Dermis microvascular lymphatic vessel endothelial cell (primary cell): ENCODE measurements at regions not wholly inside any gene's neighbourhood (a gene's known extent, or its start where the extent isn't known, plus 50 kb on each side); places are given as distances from the start of the nearest gene placed in this dataset.
"Not testable (repeated sequence)": the region's sequence is repeated elsewhere in the genome, so short reads cannot be mapped to it uniquely, and the experiment has no call there.

Experiments
- DNase-seq, 2 donors: peaks; one replicate each; pipeline versions ENCODE4 v3.0.0 to v3.0.0-alpha.2; 2010; ENCODE audit warnings: low read depth in 2 of 2

DNA sequence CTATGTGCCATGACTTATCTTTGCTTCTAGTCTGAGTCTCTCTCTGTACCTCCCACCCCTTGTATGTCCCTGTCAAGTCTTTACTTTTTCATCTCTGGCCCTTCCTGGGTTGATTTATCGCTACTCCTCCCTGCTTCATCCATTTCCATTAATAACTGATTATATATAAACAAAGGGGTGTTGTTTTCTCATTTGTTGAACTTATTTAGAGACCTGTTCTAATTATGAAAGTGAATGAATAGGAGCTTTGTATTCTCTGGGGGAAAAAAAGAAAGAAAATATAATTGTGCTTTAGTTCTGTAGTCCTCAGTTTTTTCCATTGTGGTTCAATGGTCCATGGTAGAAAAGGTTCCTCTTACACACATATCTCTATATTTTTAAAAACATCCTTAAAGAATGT lies 328.9 kb upstream of the PPP2R3A start:
- DNase-seq, result no peak

DNA sequence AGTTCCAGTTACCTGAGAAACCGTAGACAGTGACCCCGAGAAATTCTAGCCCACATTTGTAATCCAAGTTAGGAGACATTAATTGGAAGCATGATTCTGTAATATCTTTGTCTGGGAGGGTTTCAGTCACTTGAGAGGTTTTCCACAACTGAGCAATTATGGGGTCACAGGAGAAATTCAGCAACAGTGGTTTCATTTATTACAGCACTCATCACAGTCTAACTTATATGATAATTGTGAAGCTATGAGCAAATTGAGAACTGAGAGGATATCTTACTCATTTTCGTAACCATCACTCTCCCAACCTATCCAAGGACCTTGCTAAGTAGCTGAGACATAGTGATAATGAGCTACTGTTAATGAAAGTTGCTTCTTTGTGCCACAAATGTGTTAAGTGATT lies 328.5 kb upstream of the PPP2R3A start:
- DNase-seq, result no peak

DNA sequence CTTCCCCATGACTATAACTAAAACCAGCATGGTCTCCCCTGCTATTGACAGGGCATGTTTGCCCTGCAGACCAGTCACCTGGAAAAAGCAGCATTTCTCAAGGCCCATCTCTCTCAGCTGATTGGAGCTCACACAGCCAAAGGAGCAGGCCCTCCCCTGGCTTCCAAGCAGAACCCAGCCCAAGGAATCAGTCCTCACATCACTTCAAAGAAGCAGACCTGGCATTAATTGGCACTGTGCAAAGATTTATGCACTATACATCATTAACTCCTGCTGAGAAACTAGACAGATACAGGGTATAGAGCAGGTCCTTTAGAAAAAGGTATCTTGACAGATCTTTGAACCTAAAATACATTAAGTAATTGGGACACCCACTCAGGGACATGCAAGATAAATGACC lies 323.8 kb upstream of the PPP2R3A start:
- no peak for DNase-seq

DNA sequence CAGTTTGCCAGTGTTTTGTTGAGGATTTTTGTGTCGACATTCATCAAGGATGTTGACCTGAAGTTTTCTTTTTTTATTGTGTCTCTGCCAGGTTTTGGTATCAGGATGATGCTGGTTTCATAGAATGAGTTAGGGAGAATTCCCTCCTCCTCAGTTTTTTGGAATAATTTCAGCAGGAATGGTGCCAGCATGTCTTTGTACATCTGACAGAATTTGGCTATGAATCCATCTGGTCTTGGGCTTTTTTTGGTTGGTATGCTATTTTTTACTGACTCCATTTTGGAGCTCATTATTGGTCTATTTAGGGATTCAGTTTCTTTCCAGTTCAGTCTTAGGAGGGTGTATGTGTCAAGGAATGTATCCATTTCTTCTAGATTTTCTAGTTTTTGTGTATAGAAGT lies 320.0 kb upstream of the PPP2R3A start:
- no peak for DNase-seq

DNA sequence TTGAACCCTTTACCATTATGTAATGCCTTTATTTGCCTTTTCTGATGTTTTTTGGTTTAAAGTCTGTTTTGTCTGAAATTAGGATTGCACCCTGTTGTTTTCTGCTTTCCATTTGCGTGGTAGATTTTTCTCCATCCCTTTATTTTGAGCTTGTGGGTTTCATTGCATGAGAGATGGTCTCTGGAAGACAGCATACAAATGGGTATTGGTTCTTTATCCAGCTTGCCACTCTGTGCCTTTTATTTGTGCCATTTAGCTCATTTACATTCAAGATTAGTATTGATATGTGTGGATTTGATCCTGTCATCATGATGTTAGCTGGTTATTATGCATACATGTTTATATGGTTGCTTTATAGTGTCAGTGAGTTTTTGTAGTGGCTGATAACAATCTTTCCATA lies 318.7 kb upstream of the PPP2R3A start:
- no peak for DNase-seq

DNA sequence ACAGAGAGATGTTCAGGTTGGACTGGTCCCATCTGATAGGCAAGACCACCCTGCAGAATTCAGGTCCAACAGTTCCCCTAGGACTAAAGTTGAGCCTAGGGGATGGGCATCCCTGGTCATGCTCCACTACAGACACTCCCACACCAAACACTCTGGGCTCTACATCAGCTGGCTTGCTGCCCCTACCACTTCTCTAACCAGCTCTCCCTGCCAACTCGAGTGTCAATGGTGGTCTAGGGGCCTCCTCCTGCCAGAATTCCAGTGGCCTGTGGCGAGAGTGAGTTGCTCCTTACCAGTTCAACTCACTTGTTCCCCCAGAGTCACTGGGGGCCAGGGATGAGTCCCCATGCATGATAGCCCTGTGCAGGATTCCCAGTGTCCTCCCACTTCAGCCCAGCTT lies 316.2 kb upstream of the PPP2R3A start:
- DNase-seq, result no peak

DNA sequence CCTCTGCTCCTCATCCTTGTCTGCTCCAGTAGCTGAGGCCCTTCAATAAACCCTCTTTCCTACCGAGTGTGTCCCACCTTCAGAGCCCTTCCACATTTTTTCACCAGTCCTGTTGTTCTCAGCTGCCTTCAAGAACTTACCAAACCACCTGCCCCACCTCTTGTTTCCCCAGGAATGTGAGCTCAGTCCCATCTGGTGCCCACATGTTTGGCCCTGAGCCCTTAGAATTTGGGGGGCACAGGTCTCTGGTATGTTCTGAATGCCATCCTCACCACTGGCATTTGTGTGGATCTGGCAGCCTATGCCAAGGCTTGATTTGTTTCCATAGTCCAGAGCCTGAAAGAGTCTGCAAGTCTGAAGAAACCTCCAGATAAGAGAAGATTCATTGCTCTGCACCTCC lies 315.2 kb upstream of the PPP2R3A start:
- no peak for DNase-seq

DNA sequence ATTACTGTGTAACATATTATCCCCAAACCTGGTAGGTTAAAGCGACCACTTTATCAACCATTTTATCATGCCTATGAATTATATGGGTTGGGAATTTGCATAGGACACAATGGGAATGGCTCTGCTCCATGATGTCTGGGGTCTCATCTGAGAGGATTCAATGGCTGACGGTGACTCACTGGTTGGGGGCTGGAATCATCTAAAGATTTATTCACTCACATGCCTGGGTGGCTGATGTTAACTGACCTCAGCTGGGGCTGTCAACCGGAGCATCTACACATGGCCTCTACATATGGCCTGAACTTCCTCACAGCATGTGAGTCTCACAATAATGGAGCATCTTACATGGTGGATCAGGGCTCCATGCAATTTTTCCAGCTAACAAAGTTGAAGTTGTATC lies 313.1 kb upstream of the PPP2R3A start:
- DNase-seq, result no peak

DNA sequence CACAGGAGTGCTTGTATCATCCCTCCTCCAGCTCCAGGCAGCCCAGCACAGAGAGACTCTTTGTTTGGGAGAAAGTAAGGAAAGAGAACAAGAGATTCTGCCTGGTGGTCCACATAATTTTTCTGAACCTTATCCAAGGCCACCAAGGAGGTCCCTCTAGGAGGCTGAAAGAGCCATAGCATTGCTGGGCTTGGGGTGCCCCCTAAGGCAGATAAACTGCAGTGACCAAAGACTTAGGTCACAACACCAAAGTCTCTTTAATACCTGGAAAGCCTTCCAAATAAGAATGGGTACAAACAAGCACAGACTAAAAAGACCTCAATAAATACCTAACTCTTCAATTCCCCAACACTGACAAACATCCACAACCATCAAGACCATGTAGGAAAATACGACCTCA lies 310.2 kb upstream of the PPP2R3A start:
- no peak for DNase-seq

DNA sequence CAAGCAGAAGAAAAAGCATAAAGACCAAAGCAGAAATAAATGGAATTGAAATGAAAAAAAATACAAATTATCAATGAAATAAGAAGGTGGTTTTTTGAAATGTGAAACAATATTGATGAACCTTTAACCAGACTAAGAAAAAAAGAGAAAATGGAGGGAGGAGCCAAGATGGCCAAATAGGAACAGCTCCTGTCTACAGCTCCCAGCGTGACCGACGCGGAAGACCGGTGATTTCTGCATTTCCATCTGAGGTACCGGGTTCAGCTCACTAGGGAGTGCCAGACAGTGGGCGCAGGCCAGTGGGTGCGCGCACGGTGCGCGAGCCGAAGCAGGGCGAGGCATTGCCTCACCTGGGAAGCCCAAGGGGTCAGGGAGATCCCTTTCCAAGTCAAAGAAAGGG lies 307.1 kb upstream of the PPP2R3A start:
- DNase-seq, result not testable (repeated sequence)

DNA sequence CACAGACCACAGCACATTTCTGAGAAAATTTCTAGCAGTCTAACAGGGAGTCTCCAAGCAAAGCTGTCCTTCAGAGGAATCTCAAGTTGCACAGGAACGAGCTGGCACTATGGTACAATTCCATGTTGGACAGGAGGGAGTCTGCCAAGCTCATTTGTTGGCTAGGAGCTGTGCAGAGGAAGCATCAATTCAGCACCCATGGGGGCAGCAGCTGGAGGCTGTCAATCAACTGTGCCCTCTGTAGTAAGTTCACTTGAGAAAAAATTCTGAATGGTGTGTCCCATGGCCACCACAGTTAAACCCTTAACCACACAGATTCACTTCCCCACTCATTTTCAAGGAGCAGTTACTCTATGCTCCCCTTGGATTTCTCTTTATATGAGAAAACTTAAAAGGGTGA lies 298.5 kb upstream of the PPP2R3A start:
- DNase-seq, result no peak

DNA sequence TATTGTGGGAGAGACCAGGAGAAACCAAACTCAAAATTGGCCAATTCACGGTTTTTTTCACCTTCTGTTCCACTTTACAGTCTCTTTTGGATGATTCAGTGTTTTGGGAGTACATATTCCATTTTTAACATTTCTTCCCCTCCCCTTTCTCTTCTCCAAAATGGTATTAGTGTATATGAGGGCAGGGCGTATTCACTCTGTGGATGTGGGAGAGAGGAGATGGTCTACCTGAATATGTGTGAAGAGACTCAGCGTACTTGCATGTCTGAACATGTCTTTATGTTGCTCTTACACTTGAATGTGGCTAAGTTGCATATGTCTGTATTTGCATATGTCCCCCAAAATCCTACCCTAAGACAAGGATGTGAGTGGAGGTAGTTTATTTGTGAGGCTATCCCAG lies 291.0 kb upstream of the PPP2R3A start:
- DNase-seq, result no peak

DNA sequence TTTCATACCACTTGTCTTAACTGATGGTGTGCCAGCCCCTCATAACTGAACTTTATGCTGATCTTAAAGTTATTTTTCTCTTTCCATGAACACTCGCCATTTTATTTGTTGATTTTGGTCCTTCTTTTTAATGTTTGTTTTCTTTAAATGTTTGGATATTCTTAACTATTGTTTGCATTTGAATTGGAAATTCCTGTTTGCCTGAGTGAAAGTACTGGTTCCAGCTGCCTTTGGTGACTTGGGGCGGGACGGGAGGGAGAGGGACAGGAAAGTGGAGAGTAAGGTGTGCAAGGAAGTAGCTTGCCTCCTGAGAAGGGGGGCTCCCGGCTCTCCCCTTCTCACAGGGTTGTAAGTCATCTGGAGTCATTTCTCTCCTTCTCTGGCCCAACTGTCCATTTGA lies 287.1 kb upstream of the PPP2R3A start:
- DNase-seq, result no peak

DNA sequence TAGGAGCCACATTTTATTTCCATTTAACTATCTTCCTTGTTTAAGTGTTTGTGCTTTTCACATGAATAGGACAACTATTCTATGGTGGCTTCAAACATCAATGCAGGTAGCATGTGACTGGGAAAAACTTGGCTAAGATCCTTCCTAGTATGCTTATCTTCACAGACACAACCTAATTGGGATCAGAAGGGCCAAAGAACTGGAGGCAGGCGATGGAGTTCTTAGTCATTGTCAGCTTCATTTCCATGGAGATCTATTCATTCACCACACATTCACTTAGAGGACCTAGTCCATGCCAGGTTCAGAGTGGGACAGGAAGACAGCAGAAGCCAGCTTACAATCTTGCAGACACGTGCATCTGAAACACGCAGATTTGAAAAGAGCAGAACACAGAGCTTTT lies 277.5 kb upstream of the PPP2R3A start:
- DNase-seq, result no peak

DNA sequence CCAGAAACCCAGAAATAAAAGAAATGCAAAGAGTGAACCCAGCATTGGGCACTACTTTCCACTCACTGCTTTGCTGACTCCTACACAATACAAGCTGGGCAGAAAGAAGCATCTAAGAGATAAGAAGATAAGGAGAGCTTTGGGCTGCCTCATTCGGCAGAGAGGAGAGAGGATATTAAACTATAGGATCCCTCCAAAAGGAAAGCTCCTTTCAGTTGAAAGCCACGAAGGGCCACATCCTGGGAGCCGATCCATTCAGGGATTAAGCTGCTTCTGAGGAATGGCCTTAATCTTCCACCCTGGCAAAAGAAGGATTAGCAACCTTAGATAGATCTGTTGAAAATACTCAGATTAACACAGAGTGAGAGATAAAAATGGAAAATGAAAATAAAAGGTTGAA lies 274.9 kb upstream of the PPP2R3A start:
- DNase-seq, result no peak

DNA sequence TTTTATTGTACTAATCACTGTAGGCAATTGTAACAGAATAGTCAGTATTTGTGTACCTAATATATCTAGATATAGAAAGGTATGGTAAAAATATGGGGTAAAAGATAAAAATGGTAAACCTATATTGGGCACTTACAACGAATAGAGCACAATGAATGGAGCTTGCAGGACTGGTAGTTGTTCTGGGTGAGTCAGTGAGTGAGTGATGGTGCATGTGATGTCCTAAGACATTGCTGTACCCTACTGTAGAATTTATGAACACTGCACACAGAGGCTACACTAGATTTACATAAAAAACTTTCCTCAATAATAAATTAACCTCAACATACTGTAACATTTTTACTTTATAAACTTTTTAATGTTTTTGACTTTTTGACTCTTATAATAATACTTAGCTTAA lies 274.3 kb upstream of the PPP2R3A start:
- DNase-seq, result no peak

DNA sequence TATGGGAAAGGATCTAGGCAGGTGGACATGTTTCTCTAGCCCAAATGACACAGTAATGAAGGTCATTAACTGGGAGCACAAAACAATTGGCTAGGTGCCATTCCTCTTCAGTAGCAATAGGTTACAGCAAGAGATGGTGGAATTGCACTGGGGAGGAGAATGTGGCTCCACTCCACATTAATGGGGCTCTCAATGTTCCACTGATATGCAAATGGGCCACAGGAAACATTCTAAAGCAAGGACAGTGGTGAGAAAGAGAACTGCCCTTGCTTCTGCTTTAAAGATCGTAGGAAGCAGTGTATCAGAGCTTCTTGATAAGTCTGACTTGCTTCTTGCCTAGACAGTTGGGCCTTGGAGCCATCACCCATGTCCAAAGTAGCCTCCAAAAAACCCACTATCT lies 271.4 kb upstream of the PPP2R3A start:
- no peak for DNase-seq

DNA sequence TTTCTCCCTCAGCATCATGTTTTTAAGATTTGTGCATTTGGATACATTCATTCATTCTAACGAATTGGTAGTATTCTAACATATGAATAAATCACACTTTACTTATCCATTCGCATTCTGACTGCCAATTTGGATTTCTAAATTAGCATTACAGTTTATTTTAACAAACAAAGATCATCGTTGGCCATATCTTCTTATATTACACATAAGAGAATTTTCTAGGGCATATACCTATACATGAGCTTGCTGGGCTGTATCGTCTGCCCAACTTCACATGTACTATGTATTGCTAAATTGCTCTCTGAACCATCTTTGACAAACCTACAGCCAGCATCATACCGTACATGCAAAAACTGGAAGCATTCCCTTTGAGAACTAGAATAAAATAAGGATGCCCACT lies 265.8 kb upstream of the PPP2R3A start:
- DNase-seq, result no peak

DNA sequence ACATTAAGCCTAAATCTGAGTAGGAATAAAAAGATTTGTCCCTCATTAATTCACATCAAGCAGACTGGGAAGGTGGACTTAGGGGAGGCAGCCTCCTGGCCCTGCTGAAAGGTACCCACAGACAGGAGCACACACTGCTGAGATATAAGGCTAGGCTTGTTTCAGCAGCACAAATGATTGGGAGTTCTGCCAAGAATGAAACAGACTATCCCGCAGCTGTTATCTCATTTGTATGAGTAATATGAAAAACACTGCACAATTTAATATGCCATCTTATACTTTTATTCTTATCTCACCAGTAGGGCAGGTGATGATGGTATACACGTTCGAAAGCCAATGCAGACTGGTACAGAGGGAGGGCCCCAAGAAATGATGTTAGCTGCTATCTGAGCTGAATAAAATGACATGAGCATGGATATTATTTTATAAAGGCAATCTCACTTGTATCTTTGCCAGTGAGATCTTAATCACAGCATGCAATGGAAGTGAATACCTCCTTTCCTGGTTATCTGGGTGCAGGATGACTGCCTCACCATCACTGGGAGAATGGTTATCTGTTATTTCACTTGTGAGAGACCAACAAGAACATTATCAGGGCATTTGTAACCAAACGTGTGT lies 258.7 kb upstream of the PPP2R3A start:
- DNase-seq, result no peak

DNA sequence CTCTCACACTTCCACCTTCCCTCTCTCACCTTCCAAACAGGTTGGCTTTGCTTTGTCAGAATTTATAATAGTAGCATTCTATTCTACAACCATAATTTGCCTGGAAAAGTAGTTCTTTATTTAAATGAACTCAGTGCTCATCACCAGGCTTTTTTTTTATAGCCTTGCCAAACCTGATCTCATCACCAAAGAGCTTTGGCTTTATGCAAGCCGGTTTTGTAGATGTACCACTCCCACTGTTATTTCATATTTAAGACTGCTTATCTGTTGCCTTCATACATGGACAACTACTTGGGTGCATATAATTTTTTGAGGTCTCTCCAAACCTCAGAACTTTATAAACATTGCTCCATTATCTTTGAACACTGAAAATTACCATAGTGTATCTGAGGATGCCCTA lies 246.1 kb upstream of the PPP2R3A start:
- no peak for DNase-seq

DNA sequence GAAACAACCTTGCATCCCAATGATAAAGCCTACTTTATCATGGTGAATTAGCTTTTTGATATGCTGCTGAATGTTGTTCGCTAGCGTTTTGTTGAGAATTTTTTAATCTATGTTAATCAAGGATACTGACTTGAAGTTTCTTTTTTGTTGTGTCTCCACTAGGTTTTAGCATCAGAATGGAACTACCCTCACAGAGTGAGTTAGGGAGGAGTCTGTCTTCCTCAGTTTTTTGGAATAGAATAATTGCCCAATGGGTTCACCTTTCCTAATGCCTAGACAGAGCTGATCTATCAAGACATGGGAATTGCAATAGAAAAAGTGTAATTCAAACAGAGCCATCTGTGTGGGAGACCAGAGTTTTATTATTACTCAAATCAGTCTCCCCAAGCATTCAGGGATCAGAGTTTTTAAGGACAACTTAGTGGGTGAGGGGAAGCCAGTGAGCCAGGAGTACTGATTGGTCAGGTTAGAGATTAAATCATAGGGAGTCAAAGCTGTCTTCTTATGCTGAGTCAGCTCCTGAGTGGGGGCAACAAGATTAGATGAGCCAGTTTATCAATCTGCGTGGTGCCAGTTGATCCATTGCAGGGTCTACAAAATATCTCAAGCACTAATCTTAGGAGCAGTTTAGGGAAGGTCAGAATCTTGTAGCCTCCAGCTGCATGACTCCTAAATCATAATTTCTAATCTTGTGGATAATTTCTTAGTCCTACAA lies 237.4 kb upstream of the PPP2R3A start:
- no peak for DNase-seq

DNA sequence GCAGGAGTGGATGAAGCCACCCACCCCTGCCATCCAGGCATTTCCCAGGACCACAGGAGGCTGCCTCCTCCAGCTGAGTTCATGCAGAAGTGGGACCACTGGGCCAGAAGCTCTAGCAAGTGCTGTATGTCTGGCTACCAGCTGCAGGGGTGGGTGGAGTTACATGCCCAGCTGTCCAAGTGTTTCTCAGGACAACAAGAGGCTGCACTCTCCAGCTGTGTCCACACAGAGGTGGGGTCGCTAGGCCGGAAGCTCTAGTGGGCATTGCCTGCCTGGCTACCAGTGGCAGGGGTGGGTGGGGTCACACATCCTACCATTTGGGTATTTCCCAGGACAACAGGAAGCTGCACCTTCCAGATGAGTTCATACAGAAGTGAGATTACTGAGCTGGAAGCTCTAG lies 234.0 kb upstream of the PPP2R3A start:
- no peak for DNase-seq

DNA sequence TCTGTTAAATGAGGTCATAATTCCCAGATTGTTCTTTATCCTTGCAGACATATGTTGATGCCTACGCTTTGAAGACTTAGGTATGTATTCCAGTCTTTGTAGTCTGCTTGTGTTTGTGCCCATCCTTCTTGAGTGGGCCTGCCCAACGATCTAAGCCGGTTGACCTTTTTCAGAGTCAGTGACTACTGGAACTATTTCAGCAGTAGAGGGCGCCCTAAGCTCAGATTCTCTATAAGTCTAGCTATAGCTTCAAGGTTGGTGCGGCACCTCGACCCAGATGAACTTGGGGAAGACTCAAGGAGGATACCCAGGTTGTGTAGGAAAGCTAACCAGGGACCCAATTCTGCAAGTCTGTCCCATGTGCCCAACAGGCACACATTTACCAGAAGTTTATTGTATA lies 228.8 kb upstream of the PPP2R3A start:
- no peak for DNase-seq

DNA sequence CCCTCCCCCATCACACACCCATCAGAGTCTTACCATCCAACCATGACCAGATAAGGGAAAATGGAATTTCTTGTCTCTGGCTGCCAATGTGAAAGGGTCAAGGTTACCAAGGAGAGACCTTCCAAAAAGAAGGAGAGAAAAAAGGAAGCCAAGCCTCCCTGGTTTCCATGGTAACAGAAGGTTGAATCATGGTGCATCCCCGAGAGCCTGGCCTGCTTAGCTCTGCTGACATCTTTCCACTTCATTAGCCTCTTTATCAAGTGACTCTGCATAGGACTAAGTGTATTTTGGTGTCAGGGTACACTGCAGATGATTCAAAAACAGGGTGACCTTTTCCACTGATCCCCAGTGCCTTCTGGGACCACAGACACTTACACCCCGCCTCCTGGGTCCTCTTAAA lies 225.7 kb upstream of the PPP2R3A start:
- no peak for DNase-seq
